A549 (cell line): ENCODE measurements at regions not wholly inside any gene's neighbourhood (a gene's known extent, or its start where the extent isn't known, plus 50 kb on each side); places are given as distances from the start of the nearest gene placed in this dataset.

Source experiments
- CTCF ChIP-seq: fragments of >200 bp; sonication (Bioruptor Twin); formaldehyde crosslinking; IDR thresholded peaks from 3 replicates; pipeline ENCODE4 v1.5.1; 2016
- MAX ChIP-seq: IDR thresholded peaks from 2 replicates; pipeline ENCODE4 v1.6.1; 2012
- POLR2A ChIP-seq: IDR thresholded peaks from 2 replicates; pipeline ENCODE4 v1.6.1; 2012; ENCODE audit warnings: mild to moderate bottlenecking, low read length

- no peak for TF ChIP-seq CTCF
- no peak for TF ChIP-seq POLR2A
- no peak for TF ChIP-seq MAX
Observed at GRCh38 chr3:181369637-181370036, 342.1 kb upstream of the SOX2 start.
